Fibroblast of villous mesenchyme (primary cell): ENCODE measurements at regions not wholly inside any gene's neighbourhood (a gene's known extent, or its start where the extent isn't known, plus 50 kb on each side); places are given as distances from the start of the nearest gene placed in this dataset.
A peak's percentile ranks its signal among the peaks of the same experiment; 100 is the strongest.

Experiments used
- DNase-seq: peaks from one replicate; pipeline ENCODE4 v3.0.0-alpha.2; 2010; ENCODE audit warnings: low read depth
- H3K4me3 ChIP-seq: 2 replicates; pipeline ENCODE4 v1.5.1; 2011; ENCODE audit warnings: low read depth, mild to moderate bottlenecking, low read length
- CTCF ChIP-seq: IDR thresholded peaks from 2 replicates; pipeline ENCODE4 v1.5.1; 2012; ENCODE audit warnings: low read depth, mild to moderate bottlenecking, low read length; ENCODE audit not compliant: insufficient read depth

DNA sequence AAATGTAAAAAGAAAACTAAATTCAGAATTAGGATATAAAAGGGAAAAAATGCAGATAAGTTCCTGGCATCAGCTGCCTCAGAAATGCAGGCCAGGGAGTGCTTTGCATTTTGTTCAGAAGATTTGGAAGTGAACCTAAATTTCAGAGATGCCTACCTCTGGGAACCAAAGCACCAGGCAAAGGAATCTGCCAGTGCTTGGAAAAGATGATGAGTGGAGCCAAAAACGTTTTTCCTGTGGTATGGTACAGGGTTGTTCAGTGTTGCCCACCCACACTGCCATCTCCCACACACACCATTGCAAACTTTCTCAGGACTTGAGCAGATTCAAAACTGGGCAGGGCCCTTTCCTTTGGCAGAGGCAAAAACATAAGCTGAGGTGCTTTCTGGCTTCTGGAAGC lies 349.5 kb downstream of the TGFB2 start:
- TF ChIP-seq CTCF: no peak
- H3K4me3 ChIP-seq: no peak overlapping the region
- DNase-seq: no peak

DNA sequence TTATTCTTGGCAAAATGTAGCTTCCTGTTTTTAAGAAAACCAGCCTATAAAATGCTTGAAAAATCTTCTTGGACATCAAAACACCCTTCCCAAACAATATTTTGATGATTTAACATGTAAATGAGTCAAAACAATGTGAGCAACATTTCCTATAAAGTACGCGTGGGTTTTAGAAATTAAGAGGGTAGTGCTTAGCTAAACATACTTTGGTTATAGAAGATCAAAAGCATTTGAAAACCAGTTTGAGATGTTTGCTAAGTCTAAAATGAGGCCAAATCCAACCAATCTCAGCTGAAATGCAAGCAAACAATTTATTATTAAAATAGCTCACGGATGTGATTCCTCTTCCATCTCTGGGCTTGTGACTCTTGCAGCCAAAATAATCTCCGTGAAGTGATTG lies 350.4 kb downstream of the TGFB2 start:
- DNase-seq: peak; percentile 48
- TF ChIP-seq CTCF: no peak
- H3K4me3 ChIP-seq: no peak overlapping the region

- TF ChIP-seq CTCF: no peak
- no peak overlapping the region for H3K4me3 ChIP-seq
- no peak for DNase-seq
These were observed 353.0 kb downstream of the TGFB2 start for GRCh38 chr1:218698141-218698540.

DNA sequence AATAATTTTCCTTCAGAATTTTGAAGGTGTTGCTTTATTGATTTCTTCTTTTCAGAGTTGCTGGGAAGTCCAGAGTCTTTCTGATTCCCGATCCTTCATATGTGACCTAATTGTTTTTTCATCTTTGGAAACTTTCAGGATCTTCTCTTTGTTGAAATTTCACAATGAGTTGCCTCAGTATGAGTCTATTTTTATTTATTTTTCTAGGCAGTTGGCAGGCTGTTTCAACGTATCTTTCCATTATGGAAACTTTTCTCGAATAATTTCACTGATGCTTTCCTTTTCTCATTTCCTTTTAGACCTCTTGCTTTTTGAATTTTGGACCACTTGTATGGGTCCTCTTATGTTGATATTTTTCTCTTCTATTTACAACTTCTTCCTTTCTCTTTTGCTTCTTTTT lies 354.3 kb downstream of the TGFB2 start:
- TF ChIP-seq CTCF: no peak
- no peak for DNase-seq
- H3K4me3 ChIP-seq: no peak overlapping the region

DNA sequence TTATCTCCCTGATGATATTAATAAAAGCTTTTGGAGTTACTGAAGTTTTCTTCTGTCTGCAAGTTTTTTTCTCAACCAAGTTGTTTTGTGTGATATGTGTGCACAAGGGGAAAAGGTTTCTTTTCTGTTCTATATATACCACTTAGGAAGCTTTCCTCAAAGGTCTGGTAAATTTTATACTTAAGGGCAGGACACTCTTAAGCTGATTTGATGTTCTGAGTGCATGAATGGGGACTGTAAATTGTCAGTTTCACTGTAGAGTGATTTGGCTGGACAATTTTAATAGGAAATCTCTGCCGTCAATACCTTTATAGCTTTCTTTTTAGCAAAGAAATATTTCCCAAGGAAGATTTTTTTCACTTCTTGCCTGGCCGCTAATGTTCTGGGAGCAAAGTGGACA lies 354.7 kb downstream of the TGFB2 start:
- no peak for TF ChIP-seq CTCF
- DNase-seq: no peak

DNA sequence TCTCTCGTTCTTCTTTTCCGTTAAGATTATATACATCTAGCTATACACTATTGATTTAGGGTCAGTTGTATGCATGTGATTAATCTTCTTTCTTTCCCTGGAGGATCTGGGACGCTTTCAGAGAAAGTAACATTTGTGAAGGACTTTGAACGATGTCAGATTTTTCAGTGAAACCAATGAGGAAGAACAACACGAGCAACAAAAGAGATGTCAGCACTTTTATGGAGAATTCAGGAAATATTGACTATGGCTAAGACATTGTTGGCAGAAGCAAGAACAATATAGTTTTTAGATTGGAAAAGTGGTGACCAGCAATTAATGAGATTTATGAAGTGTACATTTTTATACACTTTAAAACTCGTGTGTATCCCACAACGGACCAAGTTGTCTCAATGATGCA lies 355.5 kb downstream of the TGFB2 start:
- no peak for DNase-seq
- no peak for TF ChIP-seq CTCF
- no peak overlapping the region for H3K4me3 ChIP-seq

More for the DNA sequence above, 354.7 kb downstream of the TGFB2 start:
- H3K4me3 ChIP-seq: no peak overlapping the region

DNA sequence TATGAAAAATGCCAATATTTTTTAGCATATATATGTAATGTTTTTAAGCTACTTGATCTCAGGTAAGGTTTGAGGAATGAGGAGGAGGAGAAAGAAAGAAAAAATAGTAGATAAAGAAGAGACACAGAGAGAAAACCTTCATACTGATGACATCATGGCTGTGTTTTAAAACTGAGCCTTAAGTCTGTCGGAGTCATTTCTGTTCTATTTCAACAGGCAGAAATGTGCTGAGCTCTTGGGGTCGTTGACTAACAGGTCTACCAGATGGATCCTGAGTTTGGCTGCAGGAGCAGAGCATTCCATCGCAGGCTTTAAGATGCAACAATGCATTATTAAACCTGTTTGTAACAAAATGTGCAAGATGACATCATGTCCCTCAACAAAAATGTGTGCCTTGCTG lies 356.0 kb downstream of the TGFB2 start:
- no peak for TF ChIP-seq CTCF
- H3K4me3 ChIP-seq: no peak overlapping the region
- no peak for DNase-seq
